KOPT-K1 (cell line): ENCODE measurements at regions not wholly inside any gene's neighbourhood (a gene's known extent, or its start where the extent isn't known, plus 50 kb on each side); places are given as distances from the start of the nearest gene placed in this dataset.
"Not testable (repeated sequence)": the region's sequence is repeated elsewhere in the genome, so short reads cannot be mapped to it uniquely, and the experiment has no call there.

Experiments
- H3K27ac ChIP-seq: fragments of 200-600 bp; sonication (generic); 2 replicates; pipeline ENCODE4 v1.5.1; 2016; ENCODE audit warnings: antibody characterized with exemption, mild to moderate bottlenecking, low read depth, low read length; ENCODE audit not compliant: poor library complexity, severe bottlenecking
- H3K36me3 ChIP-seq: fragments of 200-600 bp; sonication (generic); 2 replicates; pipeline ENCODE4 v1.5.1; 2017; ENCODE audit warnings: antibody characterized with exemption, mild to moderate bottlenecking, low read length, moderate library complexity; ENCODE audit not compliant: insufficient read depth
- H3K9me3 ChIP-seq: fragments of 200-600 bp; sonication (generic); 2 replicates; pipeline ENCODE4 v1.5.1; 2017; ENCODE audit warnings: antibody characterized with exemption, low read length, mild to moderate bottlenecking; ENCODE audit not compliant: insufficient read depth, poor library complexity, severe bottlenecking

DNA sequence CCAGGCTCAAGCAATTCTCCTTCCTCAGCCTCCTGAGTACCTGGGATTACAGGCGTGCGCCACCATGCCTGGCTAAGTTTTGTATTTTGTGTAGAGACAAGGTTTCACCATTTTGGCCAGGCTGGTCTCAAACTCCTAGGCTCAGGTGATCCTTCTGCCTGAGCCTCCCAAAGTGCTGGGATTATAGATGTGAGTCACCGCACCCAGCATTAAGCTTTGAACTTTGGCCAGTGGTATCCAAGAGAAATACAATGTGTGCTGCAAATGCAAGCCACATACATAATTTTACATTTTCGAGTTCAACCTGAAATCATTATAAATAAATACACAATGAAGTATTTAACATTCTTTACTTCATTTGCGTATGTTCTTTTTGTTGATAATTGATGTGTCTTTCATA lies 82.9 kb upstream of the VKORC1L1 start:
- H3K9me3 ChIP-seq, H3K36me3 ChIP-seq: not testable (repeated sequence)

DNA sequence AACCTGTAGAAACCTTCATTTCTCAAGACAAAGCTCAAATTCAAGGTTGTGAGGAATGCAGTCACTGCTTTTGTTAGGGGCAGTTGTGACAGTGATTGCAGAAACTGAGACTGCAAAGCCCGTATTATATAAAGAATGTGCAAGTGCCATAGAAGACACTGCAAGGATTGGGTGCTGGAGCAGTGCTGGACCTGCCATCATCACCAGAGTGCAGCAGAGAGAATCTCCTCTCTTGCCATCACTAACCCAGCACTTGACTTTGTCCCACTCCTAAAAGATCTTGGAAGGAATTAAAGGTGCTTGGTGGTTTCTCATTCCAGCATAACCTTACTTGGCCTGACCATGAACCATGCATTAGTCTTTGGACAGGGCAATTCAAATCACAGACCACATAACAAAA lies 81.1 kb upstream of the VKORC1L1 start:
- H3K27ac ChIP-seq, H3K36me3 ChIP-seq: not testable (repeated sequence)

More for the DNA sequence above, 82.9 kb upstream of the VKORC1L1 start:
- H3K27ac ChIP-seq, result not testable (repeated sequence)

DNA sequence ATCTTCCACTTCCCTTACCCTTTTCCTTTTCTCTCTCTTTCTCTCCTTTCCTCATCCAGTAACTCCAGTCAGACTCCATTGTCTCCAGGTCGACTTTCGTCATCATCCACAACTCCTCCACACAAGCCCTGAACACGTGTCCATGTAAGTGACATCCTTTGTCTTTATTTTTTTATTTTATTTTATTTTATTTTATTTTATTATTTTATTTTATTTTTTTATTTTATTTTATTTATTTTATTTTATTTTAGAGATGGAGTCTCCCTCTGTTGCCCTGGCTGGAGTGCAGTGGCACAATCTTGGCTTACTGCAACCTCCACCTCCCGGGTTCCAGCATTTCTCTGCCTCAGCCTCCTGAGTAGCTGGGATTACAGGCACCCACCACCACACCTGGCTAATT lies 80.1 kb upstream of the VKORC1L1 start:
- H3K27ac ChIP-seq, H3K9me3 ChIP-seq, H3K36me3 ChIP-seq: not testable (repeated sequence)

More for the DNA sequence above, 81.1 kb upstream of the VKORC1L1 start:
- H3K9me3 ChIP-seq, result not testable (repeated sequence)

DNA sequence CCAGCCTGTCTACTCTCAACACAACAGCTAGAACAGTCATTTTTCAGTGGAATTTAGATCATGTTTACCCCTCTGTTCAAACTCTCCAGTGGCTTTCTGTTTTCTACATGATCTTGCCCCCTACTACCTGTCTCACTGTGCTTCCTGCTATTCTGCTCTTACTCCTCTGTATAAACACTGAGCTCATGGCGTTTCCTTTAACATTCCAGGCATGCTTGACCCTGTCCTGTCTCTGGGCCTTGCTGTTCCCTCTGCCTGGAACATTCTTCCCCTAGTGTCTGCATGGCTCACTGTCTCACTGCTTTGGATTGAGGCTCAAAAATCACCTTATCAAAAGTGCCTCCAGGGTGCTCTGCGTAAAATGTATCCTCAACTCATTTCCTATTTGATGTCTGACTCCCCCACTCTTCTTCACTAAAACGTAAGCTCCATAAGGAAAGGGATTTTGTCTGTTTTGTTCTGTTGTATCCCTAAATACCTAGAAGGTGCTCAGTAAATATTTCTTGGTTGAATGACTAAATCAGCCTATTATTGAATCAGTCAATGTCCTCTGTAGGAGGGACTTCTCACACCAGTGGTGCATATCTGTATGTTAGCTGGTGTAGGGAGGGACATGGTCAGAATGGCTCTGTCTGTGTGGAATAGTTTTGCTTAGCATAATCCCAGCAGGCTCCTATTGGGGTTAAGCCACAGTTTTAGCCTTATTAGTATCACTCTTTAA lies 78.0 kb upstream of the VKORC1L1 start:
- not testable (repeated sequence) for H3K36me3 ChIP-seq, H3K27ac ChIP-seq, H3K9me3 ChIP-seq

DNA sequence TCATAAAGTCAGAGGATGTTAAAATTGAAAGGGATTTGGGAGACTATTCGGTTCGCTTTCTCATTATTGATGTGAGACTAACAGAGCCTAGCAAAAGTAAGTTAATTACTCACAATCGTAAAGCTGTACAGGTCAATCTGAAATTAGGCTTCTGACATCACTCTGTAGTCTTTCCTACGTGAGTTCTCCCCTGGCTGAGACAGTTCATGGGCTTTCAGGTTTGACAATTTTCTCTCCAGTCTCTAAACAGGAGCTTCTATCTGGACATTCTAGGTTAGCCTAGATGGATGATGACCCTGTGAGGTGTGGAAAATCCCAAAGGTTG lies 77.5 kb upstream of the VKORC1L1 start:
- H3K9me3 ChIP-seq, H3K27ac ChIP-seq, H3K36me3 ChIP-seq: not testable (repeated sequence)

DNA sequence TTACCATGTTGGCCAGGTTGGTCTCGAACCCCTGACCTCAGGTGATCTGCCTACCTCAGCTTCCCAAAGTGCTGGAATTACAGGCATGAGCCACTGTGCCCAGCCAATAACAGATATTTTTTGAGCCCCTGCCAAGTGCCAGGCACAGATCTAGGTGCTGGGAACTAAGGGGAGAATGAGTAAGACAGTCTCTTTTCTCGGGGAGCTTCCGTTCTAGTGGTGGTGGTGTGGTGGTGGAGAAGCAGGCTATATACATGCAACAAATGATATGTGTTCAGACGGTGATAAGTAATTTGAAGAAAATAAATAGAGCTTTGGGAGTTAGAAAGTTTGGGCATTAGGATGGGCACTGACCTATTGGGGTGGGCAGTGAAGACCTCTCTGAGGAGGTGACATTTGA lies 76.7 kb upstream of the VKORC1L1 start:
- Histone ChIP-seq H3K9me3 (no peaks in the 10 kb centered on the region), H3K27ac (no peak overlapping the region), H3K36me3 (no peaks in the 10 kb centered on the region)

DNA sequence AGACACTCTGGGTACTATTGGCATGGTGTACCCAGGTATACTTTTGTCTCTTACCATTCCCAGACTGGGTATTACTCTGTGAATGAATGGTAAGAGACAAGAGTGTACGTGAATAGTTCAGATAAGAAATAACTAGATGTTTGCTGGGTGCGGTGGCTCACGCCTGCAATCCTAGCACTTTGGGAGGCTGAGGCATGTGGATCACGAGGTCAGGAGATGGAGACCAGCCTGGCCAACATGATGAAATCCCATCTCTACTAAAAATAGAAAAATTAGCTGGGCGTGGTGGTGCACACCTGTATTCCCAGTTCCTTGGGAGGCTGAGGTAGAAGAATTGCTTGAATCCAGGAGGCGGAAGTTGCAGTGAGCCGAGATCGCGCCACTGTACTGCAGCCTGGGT lies 75.8 kb upstream of the VKORC1L1 start:
- H3K9me3 ChIP-seq, H3K27ac ChIP-seq, H3K36me3 ChIP-seq: not testable (repeated sequence)

DNA sequence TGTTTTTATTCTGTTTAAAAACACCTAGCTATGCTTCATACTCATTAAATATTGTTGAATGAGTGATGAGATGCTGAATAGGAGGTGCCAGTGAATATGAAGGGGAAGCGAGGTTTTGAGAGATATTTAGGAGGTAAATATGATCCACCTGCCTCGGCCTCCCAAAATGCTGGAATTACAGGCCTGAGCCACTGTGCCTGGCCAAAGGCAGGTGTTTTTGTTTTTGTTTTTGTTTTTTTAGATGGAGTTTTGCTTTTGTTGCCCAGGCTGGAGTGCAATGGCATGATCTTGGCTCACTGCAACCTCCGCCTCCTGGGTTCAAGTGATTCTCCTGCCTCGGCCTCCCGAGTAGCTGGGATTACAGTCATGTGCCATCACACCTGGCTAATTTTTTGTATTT lies 75.3 kb upstream of the VKORC1L1 start:
- H3K36me3 ChIP-seq, H3K9me3 ChIP-seq, H3K27ac ChIP-seq: not testable (repeated sequence)

DNA sequence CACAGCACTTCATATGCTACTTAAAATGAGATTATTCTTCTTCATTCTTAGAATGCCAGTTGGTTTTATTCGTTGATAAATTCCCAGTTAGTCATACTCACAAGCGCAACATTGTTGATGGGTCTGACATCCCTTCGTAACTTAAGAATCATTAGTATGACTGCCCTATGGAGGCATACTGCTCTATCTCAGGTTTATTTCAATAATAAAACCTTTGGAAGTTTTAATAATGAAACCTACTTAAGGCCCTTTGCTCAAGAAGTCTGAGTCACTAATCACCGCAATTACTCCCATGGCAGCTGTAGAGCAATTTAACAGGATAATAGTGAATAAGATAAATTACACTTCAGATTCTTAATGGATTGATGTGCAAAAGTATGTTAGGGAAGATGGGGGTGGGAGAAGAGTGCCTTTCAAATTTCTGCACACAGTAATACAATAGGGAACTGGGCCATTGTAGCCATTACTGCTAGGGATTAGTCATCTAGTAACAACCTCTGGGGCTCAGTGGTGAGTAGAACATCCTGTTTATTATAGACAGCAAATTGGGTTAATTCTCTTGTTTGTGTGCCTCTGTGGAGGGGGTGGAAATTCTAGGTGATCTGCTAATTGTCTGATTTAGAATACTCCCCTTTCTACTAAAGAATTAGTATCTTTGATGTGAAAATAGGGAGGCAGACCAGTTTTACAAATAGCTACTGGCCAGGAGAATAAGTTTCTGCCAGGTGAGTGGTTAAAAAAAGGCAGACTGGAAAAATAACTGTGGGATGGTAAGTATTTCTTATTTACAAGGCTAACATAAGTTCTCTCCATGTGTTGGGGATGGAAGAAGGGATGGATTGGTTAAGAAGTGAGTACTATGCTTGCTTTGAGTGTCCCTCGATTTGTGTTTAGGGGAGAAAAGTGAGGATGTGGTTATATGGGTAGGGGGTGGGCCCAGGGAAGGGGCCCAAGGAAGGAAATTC lies 74.5 kb upstream of the VKORC1L1 start:
- no peaks in the 10 kb centered on the region for H3K9me3 ChIP-seq
- H3K27ac ChIP-seq, result no peak overlapping the region

DNA sequence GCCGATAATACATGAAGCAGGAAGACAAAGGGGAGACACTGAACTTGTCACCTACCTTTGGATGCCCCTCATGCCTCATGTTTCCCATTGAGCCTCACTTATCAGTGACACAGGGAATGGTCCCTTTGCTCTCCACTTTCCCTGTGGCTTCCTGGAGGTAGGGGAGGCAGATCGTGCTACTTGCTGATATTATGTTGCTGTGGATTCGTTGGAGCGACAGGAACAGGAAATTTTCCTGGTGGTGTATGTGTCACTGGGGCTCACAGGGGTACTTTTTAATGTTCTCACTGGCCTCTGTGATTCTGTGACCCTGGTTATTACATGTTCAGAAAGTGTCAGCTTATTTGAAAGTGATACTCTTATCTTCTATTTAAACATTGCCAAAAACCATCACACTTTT lies 72.7 kb upstream of the VKORC1L1 start:
- not testable (repeated sequence) for H3K9me3 ChIP-seq, H3K27ac ChIP-seq, H3K36me3 ChIP-seq

More for the DNA sequence above, 74.5 kb upstream of the VKORC1L1 start:
- H3K36me3 ChIP-seq, result no peaks in the 10 kb centered on the region

DNA sequence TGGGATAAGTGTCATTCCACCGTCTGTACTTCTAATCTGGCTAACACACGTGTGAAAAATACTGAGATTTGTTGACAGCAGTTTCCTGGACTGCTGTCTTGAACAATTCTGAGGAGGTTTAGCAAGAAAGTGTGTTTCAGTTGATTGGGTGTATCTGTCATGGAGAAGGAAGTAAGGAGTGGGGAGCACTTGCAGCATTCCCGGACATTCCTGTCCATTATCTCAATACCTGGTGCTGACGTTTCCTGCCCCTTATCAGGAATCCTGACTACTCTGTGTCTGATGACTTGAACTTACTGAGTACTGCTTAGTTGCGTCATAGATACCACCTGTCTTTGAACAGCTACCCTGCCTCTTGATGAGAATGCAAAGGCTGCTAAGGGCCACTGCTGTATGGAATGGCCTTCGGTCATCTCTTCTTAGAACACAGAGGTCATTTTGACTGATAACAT lies 72.0 kb upstream of the VKORC1L1 start:
- no peak overlapping the region for H3K27ac ChIP-seq

DNA sequence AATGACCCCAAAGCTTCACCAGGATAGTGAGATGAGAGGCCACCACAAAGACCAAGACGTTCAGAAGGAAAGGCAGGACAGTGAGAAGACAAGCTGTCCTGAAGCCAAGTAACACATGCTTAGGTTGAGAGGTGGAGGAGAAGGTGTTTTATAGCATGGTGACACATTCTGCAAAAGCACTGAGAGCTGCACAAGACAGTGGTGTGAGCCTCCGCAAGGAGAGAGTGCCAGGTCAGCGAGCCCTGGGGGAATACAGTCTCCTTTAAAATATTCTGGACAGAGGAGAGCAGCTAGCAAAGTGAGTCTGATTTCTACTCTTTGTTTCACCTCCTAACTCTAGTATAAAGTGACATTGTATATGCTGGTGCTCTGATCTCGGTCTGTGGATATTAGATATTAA lies 68.0 kb upstream of the VKORC1L1 start:
- H3K27ac ChIP-seq, result no peak overlapping the region

More for the DNA sequence above, 72.0 kb upstream of the VKORC1L1 start:
- Histone ChIP-seq H3K36me3 (no peaks in the 10 kb centered on the region), H3K9me3 (no peaks in the 10 kb centered on the region)

DNA sequence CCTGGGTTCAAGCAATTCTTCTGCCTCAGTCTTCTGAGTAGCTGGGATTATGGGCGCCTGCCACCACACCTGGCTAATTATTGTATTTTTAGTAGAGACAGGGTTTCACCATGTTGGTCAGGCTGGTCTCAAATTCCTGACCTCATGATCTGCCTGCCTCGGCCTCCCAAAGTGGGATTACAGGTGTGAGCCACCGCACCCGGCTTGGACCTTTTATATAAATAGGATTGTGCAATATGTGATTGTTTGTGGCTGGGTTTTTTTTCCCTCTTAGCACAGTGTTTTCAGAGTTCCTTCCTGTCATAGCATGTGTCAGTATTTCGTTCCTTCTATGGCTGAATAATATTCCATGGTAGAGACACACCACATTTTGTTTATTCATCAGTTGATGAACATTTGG lies 65.8 kb upstream of the VKORC1L1 start:
- H3K27ac ChIP-seq, H3K9me3 ChIP-seq, H3K36me3 ChIP-seq: not testable (repeated sequence)

More for the DNA sequence above, 68.0 kb upstream of the VKORC1L1 start:
- H3K9me3 ChIP-seq, result no peaks in the 10 kb centered on the region
- H3K36me3 ChIP-seq, result no peaks in the 10 kb centered on the region

DNA sequence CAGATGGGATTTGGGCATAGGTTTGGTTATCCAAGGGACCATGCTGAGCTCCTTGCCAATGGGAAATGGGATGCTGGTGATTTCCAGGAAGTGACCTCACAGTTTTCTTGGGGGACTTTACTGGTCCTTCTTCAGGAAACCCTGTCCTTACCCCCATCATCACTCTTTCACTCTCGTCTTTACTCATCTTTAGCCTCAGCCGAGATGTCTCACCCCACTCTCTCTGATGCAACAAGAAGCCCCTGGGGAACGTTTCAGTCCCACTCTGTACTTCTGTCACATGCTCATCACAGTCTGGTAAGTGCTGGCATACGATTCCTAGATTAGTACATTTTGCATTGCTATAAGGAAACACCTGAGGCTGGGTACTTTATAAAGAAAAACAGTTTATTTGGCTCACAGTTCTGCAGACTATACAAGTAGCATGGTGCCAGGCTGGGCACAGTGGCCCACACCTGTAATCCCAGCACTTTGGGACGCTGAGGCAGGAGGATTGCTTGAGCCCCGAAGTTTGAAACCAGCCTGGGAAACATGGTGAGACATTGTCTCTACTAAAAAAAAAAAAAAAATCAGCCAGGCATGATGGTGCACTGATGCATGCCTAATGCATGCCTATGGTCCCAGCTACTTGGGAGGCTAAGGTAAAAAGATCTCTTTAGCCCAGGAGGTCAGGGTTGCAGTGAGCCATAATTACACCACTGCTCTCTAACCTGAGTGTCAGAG lies 63.5 kb upstream of the VKORC1L1 start:
- Histone ChIP-seq H3K27ac (no peak overlapping the region), H3K9me3 (no peaks in the 10 kb centered on the region), H3K36me3 (no peaks in the 10 kb centered on the region)

DNA sequence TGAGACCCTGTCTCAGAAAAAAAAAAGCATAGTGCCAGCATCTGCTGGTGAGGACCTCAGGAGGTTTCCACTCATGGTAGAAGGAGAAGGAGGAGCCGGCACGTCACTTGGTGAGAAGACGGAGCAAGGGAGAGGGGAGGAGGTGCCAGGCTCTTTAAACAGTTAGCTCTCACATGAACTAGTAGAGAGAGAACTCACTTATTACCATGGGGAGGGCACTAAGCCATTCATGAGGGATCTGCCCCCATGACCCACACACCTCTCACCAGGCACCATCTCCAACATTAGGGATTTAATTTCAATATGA lies 62.9 kb upstream of the VKORC1L1 start:
- Histone ChIP-seq H3K27ac (no peak overlapping the region), H3K9me3 (no peaks in the 10 kb centered on the region), H3K36me3 (no peaks in the 10 kb centered on the region)
